ENCODE measurements at regions not wholly inside any gene's neighbourhood (a gene's known extent, or its start where the extent isn't known, plus 50 kb on each side); places are given as distances from the start of the nearest gene placed in this dataset.
"Not testable (repeated sequence)": the region's sequence is repeated elsewhere in the genome, so short reads cannot be mapped to it uniquely, and the experiment has no call there.

DNA sequence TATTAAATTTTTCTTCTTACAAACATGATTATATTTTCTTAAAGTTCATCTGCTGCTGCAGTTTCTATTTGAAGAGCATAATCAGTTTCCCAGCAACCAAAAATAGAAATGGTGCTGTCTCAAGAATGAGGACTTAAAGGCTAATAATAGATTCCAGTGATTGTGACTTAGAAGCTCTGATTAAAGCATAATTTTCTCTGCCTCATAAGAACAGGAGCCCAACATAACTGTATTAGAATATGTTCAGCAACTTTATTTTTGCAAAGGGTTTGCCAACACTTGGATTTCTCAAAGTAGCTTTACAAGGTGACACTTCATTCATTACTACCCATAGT lies 227.9 kb downstream of the SPATA31A1 start:
- H3K9me3 ChIP-seq (replicated peaks); H3K36me3 ChIP-seq; H3K4me1 ChIP-seq (replicated peaks); H3K27me3 ChIP-seq (replicated peaks); DNase-seq (ENCODE audit: low read depth in 1 of 2, low spot score in 2 of 2); H3K4me3 ChIP-seq; H3K27ac ChIP-seq: not testable (repeated sequence)

DNA sequence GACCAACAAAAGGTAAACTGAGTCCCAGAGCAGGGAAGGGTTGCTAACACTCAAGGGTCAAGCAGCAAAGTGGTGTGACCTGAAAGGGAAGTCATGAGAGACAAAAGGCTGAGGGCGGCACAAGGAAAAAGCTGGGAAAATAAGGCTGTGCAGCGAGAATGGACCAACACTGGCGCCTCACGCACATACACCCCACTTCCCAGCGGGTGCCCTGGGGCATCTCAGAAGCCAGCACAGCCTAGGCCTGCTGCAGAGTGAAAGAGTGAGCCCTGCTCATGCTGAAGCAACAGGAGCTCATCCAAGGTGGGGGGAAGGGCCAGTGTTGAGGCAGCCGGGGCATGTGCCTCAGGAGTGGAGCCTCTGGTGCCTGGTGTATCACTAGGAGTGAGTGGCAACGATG lies 229.8 kb downstream of the SPATA31A1 start:
- not testable (repeated sequence) for H3K36me3 ChIP-seq; H3K27ac ChIP-seq; H3K27me3 ChIP-seq (replicated peaks); DNase-seq (ENCODE audit: low read depth in 1 of 2, low spot score in 2 of 2); H3K4me1 ChIP-seq (replicated peaks); H3K4me3 ChIP-seq; H3K9me3 ChIP-seq (replicated peaks)

DNA sequence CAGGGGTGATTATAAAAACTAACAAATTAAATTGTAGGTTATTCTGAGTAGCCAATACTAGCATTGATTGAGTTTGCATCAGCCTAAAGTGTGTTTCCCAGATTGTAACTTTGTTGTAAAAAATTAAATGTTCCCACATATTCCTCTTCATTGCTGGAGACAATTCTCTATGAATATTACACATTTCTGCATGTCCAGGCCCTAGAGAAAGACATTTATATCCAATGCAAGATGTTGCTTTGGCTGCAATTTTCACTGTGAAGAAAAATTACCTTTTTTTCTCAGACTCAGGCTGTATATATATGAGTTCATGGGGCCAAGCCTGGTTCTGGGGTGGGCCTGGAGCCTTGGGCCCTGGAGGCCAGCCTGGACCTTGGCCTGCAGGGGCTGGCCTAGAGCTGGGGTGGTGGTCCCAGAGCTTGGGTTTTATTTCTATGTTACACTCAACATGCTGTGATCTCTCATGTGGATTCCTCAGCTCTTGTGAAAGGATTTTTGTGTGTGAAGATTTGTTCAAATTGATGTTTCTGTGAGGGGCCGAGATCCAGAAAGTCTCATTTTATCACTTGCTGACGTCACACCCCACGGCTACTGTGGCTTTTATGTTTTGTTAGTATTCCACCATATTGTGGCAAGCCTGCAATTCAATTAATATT lies 232.5 kb downstream of the SPATA31A1 start:
- Histone ChIP-seq H3K36me3 (no peaks in the 10 kb centered on the region), H3K4me1 (replicated peaks) (no peaks in the 10 kb centered on the region), H3K27me3 (replicated peaks) (no peaks in the 10 kb centered on the region), H3K9me3 (replicated peaks) (no peaks in the 10 kb centered on the region), H3K27ac (no peak overlapping the region), H3K4me3 (no peak overlapping the region)
- no peak for DNase-seq (ENCODE audit: low read depth in 1 of 2, low spot score in 2 of 2)

DNA sequence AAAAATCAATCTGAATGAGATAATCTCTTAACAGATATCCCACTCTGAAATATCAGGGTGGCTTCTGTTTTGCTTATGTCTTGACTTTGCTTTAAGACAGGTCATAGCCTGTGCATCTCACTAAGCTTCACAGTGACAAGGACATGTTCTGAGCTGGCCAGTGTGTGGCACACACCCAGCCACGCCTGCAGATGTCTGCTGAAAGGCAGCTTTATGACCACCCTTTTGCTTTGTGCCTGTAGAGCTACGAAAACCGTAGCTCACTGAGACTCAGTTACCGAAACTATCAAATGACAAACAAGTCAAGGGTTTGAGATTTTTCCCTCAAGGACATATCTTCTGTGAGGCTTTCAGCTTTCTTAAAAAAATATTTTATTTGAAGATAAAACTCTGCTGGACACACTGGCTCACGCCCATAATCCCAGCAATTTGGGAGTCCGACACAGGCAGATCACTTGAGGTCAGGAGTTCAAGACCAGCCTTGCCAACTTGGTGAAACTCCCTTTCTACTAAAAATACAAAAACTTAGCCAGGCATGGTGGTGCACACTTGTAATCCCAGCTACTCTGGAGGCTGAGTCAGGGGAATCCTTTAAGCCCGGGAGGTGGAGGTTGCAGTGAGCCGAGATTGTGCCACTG lies 233.2 kb downstream of the SPATA31A1 start:
- Histone ChIP-seq H3K9me3 (replicated peaks) (no peaks in the 10 kb centered on the region), H3K4me3 (no peak overlapping the region), H3K4me1 (replicated peaks) (no peaks in the 10 kb centered on the region), H3K36me3 (no peaks in the 10 kb centered on the region), H3K27me3 (replicated peaks) (no peaks in the 10 kb centered on the region), H3K27ac (no peak overlapping the region)
- no peak for DNase-seq (ENCODE audit: low read depth in 1 of 2, low spot score in 2 of 2)

DNA sequence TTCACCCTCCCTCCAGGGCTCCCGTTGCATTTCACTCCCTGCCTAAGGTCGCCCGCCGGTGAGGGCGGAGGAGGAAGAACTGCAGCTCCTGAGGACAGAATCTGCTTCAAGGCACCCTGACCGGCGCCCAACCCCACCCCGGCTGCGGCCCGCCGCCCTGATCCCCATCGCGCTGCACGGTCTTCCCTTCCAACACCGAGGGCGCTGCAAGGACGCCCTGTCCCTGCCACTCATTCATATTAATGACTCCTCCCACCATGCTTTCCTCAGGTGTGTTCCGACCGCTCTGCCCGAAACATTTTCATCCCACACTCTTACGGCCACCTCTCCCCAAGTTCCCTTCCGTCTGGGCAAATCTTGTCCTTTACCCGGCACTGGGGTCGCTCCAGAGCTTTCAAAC lies 248.6 kb downstream of the SPATA31A1 start:
- H3K36me3 ChIP-seq; H3K9me3 ChIP-seq (replicated peaks); DNase-seq (ENCODE audit: low read depth in 1 of 2, low spot score in 2 of 2); H3K27me3 ChIP-seq (replicated peaks); H3K27ac ChIP-seq; H3K4me1 ChIP-seq (replicated peaks); H3K4me3 ChIP-seq: not testable (repeated sequence)

DNA sequence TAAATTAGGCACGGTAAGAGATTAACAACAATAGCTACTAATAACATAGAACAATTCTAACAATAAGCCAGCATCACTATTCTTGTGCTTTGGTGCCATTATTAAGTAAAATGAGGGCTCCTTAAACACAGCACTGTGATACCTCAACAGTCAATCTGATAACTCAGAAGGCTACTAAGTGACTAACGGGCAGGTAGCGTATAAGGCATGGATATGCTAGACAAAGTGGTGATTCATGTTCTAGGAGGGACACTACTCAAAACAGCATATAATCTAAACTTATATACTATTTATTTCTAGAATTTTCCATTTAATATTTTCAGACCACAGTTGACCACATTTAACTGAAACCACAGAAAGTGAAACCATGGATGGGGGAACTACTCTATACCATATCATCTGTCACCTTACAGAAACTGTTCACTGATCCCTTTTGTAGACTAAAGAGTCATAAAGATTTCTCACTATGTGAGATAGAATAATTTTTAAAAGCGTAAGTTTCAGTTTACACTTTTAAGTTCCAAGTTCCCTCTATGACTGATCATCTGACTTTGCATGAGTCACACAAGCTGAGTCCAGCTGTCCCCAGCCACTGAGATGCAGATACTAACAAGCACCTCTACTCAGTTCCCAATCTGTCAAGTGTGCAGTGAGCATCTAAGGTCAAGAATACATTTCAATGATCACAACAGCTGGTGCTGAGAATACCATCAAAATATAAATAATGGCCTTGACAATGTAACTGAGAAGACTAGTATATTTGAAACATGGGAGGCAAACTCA lies 256.2 kb downstream of the SPATA31A1 start:
- not testable (repeated sequence) for H3K4me3 ChIP-seq; DNase-seq (ENCODE audit: low read depth in 1 of 2, low spot score in 2 of 2); H3K9me3 ChIP-seq (replicated peaks)

DNA sequence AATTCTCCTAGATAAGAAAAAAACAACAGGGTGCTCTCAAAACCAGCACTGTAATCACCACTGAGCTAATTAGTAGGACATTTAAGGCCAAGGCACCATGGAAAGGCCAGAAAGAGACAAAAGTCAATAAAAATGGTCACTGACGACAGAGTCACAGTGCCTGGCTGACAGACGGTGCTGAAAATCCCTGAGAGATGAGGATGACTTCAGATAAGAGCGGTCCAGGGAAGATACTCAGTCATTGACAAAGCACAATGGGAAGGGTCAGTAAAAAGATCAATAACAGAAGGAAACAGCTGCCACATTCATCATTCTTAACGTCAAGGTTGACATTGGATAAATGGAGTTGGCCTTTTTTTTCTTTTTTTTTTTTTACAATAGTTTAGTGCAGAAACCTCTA lies 261.0 kb downstream of the SPATA31A1 start:
- H3K4me1 ChIP-seq (replicated peaks); H3K27me3 ChIP-seq (replicated peaks); DNase-seq (ENCODE audit: low read depth in 1 of 2, low spot score in 2 of 2); H3K36me3 ChIP-seq; H3K9me3 ChIP-seq (replicated peaks); H3K4me3 ChIP-seq; H3K27ac ChIP-seq: not testable (repeated sequence)

More for the DNA sequence above, 256.2 kb downstream of the SPATA31A1 start:
- not testable (repeated sequence) for H3K27me3 ChIP-seq (replicated peaks); H3K4me1 ChIP-seq (replicated peaks); H3K27ac ChIP-seq; H3K36me3 ChIP-seq

DNA sequence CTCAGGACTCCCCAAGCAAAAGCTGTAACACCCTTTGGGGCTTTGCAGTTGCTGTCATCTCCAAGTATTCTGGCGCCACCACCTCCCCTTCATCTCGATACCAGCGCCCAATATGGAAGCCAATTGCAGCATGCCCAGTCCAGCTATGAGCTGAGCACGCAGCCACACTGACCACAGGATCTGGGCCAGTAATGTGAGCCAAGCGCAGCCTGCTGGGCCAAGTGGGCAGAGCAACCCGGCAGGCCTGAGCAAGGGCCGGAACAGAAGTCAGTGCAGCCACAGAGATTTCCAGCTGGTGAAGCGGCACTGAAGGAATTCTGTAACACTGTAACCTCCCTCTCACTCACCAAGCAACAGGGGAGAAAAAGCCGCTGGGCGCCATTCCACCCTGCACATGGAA lies 268.6 kb downstream of the SPATA31A1 start:
- H3K4me3 ChIP-seq; H3K9me3 ChIP-seq (replicated peaks); H3K4me1 ChIP-seq (replicated peaks); H3K27ac ChIP-seq; H3K27me3 ChIP-seq (replicated peaks); DNase-seq (ENCODE audit: low read depth in 1 of 2, low spot score in 2 of 2); H3K36me3 ChIP-seq: not testable (repeated sequence)

DNA sequence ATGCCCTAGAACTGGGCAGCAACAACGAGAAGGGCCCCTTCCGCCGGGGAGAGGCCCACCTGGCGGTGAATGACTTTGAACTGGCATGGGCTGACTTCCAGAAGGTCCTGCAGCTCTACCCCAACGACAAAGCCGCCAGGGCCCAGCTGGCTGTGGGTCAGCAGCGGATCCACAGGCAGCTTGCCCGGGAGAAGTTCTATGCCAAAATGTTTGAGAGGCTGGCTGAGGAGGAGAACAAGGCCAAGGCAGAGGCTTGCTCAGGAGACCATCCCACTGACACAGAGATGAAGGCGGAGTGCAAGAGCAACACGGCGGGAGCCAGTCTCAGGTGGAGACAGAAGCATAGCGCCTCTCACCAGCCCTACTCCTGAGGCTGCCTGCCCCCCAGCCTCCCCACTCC lies 276.6 kb downstream of the SPATA31A1 start:
- not testable (repeated sequence) for H3K4me3 ChIP-seq; H3K27me3 ChIP-seq (replicated peaks); H3K27ac ChIP-seq; H3K9me3 ChIP-seq (replicated peaks); H3K4me1 ChIP-seq (replicated peaks); DNase-seq (ENCODE audit: low read depth in 1 of 2, low spot score in 2 of 2); H3K36me3 ChIP-seq

DNA sequence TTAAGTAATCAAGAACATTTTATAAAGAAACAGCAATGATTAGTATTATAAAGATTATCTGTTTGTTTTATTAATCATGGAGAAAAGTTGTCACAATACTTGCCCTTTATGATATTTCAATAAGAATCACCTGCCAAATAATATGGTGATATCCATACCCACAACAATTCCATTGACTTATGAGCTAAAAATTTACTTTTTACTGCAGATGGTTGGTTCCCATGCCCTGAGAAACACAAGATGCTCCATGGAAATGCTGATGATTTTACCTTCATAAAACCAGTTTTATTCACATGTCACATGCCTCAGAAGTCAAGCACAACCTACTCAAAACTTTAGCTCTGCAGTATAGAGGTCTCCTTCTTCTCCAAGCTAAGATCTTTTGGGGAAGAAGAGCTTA lies 293.6 kb downstream of the SPATA31A1 start:
- H3K27ac ChIP-seq; DNase-seq (ENCODE audit: low read depth in 1 of 2, low spot score in 2 of 2); H3K9me3 ChIP-seq (replicated peaks); H3K4me1 ChIP-seq (replicated peaks); H3K27me3 ChIP-seq (replicated peaks); H3K4me3 ChIP-seq; H3K36me3 ChIP-seq: not testable (repeated sequence)

DNA sequence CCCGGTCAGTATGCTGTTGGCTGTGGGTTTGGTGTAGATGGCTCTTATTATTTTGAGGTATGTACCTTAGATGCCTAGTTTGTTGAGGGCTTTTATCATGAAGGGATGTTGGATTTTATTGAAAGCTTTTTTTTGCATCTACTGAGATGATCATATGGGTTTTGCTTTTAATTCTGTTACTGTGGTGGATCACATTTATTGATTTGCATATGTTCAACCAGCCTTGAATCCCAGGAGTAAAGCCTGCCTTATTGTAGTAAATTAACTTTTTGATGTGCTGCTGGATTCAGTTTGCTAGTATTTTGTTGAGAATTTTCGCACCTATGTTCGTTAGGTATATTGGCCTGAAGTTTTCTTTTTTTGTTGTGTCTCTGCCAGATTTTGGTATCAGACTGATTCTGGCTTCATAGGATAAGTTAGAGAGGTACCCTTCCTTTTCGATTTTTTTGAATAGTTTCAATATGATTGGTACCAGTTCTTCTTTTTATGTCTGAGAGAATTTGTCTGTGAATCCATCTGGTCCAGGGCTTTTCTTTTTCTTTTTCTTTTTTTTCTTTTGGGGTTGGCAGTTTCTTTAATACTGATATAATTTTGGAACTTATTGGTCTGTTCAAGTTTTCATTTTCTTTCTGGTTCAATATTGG lies 301.6 kb downstream of the SPATA31A1 start:
- H3K4me3 ChIP-seq; DNase-seq (ENCODE audit: low read depth in 1 of 2, low spot score in 2 of 2): not testable (repeated sequence)

DNA sequence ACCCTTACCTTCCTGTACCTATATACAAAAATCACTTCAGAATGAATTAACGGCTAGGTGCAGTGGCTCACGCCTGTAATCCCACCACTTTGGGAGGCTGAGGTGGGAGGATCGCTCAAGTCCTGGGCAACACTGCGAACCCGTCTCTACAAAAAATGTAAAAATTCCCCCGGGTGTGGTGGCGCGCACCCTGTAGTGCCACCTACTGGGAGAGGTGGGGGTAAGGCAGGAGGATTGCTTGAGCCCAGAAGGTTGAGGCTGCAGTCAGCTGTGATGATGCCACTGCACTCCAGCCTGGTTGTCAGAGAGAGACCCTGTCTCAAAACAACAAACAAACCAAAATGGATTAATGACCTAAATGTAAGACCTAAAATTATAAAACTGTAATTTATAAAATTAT lies 307.6 kb downstream of the SPATA31A1 start:
- H3K36me3 ChIP-seq; H3K27me3 ChIP-seq (replicated peaks); H3K27ac ChIP-seq; DNase-seq (ENCODE audit: low read depth in 1 of 2, low spot score in 2 of 2); H3K9me3 ChIP-seq (replicated peaks); H3K4me3 ChIP-seq; H3K4me1 ChIP-seq (replicated peaks): not testable (repeated sequence)

More for the DNA sequence above, 301.6 kb downstream of the SPATA31A1 start:
- H3K27me3 ChIP-seq (replicated peaks); H3K4me1 ChIP-seq (replicated peaks); H3K36me3 ChIP-seq; H3K9me3 ChIP-seq (replicated peaks); H3K27ac ChIP-seq: not testable (repeated sequence)

DNA sequence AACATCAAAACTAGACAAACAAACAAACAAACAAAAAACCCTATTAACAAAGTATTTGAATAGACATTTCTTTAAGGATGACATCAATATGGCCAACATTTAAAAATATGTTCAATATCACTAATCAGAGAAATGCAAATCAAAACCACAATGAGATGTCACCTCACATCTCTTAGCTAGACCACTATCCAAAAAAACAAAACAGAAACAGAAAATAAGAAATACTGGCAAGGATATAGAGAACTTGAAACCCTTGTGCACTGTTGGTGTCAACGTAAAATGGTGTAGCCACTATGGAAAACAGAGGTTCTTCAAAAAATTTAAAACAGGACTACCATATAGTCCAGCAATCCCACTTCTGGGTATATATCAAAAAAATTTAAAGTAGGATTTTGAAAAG lies 308.2 kb downstream of the SPATA31A1 start:
- H3K4me1 ChIP-seq (replicated peaks); DNase-seq (ENCODE audit: low read depth in 1 of 2, low spot score in 2 of 2); H3K4me3 ChIP-seq; H3K36me3 ChIP-seq; H3K27ac ChIP-seq; H3K27me3 ChIP-seq (replicated peaks); H3K9me3 ChIP-seq (replicated peaks): not testable (repeated sequence)

DNA sequence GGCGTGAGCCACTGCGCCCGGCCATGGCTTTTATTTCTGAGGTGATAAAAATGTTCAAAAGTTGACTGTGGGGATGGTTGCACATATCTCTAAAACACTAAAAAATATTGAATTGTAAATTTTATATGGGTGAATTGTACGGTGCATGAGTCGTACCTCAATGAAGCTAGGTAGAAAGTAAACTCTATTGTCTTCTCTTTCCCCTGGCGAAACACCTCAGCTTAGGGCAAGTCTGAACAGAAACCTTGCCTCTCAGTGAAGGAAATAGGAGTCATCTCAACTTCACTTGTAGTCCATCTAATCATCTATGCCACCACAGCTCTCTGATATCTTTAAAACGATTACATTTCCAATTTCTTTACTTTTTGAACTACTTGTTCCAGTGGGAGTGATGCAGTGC lies 309.6 kb downstream of the SPATA31A1 start:
- DNase-seq (ENCODE audit: low read depth in 1 of 2, low spot score in 2 of 2); H3K9me3 ChIP-seq (replicated peaks); H3K36me3 ChIP-seq; H3K4me1 ChIP-seq (replicated peaks); H3K27ac ChIP-seq; H3K27me3 ChIP-seq (replicated peaks); H3K4me3 ChIP-seq: not testable (repeated sequence)
